T47D (cell line): ENCODE measurements at regions not wholly inside any gene's neighbourhood (a gene's known extent, or its start where the extent isn't known, plus 50 kb on each side); places are given as distances from the start of the nearest gene placed in this dataset.
A peak's percentile ranks its signal among the peaks of the same experiment; 100 is the strongest.

Experiments used
- DNase-seq, 2 experiments: peaks; one replicate each; pipeline versions ENCODE4 v3.0.0 to v3.0.0-alpha.2; 2011 to 2012; ENCODE audit warnings: low read depth in 1 of 2, low spot score in 1 of 2
- JUND ChIP-seq: IDR thresholded peaks from 2 replicates; pipeline ENCODE4 v1.6.1; 2012; ENCODE audit warnings: low read depth
- in situ Hi-C: cut with HindIII; loops from 2 replicates; pipeline ENCODE4 v1.10.0; 2016; ENCODE audit warnings: low sequenced_read_pairs, low pct_unique_long_range_greater_than_20kb

DNA sequence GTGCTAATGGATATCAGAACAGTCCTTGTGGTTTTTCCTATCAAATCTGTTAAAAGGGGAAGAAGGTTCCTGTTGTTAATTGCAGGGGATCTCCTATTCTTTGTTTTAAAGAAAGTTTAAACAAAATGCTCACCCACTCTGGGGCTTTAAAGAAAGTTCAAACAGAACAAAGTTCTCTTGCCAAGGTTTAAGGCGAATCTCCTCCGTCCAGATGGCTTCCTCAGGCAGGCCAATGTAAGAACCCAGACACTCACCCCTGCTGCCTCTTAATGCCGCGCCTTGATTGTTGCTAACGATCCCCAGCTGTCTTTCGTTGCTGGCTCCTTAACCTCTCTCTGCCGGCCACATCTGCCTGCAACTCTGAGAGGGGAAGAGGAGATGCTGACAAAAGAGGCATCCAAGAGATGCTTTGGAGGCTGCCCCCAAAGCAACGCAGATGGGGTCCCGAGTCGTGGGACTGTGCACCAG, 235.0 kb upstream of the PRDM1 start:
- DNase-seq = no peak
- in situ Hi-C loops = no loop called here
- no peak for TF ChIP-seq JUND

DNA sequence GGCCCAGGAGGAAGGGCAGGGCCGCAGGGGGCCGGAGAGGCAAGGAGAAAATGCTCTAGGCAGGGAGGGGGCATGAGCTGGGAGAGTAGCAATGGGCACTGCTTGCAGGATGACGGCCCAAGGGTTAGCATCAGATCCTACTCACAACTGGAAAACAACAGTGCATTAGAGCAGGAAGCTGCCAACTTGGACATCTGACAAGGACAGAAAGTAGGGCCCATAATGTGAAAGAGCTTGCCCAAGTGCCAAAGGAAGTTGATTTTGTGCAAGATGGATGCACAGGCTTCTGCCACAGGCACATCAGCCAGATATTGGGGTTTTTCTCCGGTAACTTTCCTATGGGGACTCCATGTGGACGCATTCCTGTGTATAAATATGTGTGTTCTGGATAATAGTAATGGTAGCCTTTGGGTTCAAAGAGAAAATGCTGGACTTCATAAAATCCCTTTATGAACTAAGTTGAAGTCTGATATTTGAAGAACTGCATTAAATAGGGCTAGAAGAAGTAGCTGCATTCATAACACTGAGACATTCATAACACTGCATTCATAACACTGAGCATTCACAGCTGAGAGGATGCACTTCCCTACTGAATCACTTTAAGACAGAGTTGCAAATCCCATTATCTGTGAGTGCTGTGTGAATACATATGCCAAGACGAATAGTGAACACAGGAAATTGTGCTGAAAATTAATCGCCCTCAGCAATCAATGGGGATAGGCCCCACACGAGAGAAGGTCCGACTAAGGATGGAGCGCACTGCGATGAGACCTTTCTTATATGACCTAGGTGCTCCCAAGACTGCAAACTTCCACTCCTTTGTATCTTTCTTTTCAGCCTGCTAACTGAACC, 235.6 kb upstream of the PRDM1 start:
- in situ Hi-C loops = no loop called here
- no peak for DNase-seq

DNA sequence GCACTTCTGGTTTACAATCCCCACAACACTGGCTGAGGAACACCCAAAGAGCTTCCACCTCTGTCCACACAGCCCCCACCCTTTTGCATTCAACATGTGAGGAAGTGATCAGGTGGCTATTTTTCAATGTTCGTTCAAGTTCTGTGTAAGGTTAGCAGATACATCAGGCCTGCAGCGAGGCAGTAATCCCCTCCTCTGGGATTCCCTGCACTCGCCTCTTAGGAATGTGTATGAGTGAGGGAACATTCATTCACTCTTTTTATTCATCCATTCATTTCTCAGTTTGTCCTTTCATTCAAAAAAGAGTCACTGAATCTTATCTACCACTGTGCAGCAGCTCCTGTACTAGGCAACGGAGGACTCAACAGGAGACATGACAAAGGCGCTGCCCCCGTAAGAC, 236.4 kb upstream of the PRDM1 start:
- no peak for TF ChIP-seq JUND
- in situ Hi-C loops = no loop called here
- DNase-seq = no peak

More for the DNA sequence above, 235.6 kb upstream of the PRDM1 start:
- TF ChIP-seq JUND = no peak

DNA sequence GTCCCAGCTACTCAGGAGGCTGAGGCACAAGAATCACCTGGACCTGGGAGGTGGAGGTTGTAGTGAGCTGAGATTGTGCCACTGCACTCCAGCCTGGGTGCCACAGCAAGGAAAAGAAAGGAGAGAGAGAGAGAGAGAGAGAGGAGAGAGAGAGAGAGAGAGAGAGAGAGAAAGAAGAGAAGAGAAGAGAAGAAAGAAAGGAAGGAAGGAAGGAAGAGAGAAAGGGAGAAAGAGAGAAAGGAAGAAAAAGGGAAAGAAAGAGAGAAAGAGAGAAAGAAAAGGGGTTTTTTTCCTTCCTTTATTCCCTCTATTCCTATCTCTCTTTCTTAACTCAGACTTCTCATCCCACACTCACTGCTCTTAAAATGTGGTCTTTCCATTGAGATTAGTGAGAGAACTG, 238.7 kb upstream of the PRDM1 start:
- no peak for TF ChIP-seq JUND
- in situ Hi-C loops = no loop called here
- no peak for DNase-seq

DNA sequence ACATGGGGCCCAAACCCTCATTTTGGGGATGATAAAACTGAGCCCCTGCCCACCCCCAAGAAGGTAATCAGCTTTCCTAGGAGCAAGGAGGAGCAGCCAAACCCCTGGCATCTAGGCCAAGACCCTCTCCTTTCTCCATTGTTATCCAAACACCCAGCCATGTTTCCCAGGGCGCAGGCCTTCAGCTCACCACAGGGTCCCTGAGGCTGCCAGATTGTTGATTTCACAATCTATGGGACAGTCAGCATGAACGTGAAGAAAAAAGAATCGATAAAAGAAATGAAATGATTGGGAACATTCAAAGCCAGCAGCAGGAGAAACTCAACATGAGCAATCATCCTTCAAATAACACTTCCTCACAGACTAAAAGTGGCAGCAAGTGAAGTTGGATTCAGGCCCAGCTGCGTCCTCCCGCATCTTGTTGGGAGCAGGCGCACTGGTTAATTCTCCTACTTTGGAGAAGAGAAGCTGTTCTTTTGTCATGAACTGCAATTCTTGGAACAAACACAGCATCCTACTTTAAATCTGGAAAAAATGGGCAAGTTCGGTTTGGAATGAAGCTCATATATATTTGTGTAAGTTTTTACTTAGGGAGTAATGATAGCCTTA, 241.8 kb upstream of the PRDM1 start:
- no peak for TF ChIP-seq JUND
- in situ Hi-C loops = no loop called here
- DNase-seq = no peak

DNA sequence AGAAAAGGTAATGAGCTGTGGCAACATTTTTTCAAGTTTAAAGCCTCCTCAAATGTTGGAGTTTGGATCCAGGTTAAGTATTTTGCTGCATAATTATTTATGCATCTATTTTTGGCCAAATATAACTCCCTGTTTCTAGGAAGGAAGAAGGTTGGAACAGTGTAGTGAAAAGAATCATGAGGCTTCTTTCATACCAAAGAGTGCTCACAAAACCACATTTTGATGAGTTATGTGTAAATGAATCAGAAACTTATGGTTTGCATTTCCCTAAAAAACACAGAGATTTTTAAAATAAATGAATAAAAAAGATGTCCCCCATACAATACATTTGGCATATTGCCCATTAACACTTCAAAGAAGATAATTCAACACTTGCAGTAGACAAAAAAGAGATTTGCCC, 246.9 kb upstream of the PRDM1 start:
- in situ Hi-C loops = no loop called here
- no peak for TF ChIP-seq JUND
- no peak for DNase-seq

DNA sequence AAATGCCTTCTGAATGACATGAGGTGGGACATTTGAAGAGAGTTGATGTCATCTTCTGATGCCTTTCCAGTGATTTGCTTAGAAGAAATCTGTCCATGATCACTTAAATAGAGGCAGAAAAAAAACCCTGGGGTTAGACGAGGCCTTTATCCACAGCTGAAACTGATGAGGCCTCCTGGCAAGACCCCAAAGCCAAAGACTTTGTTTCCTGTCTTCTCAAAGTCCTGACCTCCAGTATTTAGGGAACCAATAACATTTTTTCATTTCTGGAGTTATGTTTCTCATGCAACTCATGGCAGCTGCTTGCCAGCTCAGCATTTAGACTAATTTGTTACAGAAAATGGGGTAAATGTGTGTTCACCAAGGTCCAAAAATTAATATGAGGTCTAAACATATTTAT, 248.0 kb upstream of the PRDM1 start:
- in situ Hi-C loops = no loop called here
- no peak for DNase-seq
- TF ChIP-seq JUND = no peak

DNA sequence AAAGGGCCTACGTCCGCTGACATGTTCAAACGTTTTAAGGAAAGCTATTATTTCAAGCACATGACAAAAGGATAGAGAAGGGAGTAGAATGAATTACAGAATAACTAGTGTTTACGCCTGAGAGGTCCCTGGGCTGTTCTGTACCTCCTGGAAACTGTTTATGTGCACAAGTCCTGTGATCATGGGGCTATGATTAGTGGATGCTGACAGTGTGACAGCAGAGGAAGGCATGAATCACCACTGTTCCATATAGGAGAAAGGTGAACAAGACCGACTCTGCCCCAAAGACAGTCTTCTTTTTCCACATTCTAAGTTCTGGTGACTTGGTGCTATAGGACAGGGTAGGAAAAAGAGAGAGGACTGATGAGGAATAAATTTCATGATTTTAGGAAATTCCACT, 249.2 kb upstream of the PRDM1 start:
- TF ChIP-seq JUND = no peak
- in situ Hi-C loops = no loop called here
- no peak for DNase-seq

DNA sequence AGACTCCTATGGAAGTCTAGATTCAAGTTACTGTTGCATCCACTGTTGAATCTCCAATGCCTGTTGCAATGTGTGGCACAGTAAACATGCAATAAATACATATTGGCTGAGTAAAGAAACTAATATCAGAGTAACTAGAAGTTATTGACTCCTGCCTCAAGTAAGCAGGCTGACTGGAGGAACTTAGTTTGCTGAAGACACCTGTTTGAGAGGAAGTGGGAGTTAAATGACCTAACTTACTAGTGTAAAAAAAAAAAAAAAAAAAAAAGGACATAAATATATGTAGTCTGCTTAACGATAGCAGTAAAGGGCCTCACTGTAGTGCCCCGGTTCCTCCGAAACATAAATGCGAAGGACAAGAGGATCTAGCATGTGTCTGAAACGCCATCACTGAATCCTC, 249.8 kb upstream of the PRDM1 start:
- in situ Hi-C loops = no loop called here
- no peak for DNase-seq
- TF ChIP-seq JUND = no peak

DNA sequence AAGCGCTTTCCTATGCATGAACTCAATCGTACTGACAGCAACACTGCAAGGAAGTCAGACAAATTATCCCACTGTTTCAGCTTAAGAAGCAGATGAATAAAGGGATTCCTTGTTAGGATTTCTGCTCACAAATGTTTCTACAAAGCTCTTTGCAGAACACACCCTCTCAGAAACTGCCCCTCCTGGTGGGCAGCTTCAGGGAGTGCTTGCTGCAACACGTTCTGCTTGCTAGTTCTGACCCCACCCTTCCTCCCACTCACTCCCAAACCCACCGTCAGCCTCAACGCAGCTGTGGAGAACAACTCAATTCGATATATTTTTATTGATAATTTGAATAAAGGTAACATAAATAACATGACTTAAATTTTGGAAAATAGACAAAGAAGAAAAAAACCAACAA, 250.8 kb upstream of the PRDM1 start:
- no peak for TF ChIP-seq JUND
- in situ Hi-C loops = no loop called here
- DNase-seq = no peak

DNA sequence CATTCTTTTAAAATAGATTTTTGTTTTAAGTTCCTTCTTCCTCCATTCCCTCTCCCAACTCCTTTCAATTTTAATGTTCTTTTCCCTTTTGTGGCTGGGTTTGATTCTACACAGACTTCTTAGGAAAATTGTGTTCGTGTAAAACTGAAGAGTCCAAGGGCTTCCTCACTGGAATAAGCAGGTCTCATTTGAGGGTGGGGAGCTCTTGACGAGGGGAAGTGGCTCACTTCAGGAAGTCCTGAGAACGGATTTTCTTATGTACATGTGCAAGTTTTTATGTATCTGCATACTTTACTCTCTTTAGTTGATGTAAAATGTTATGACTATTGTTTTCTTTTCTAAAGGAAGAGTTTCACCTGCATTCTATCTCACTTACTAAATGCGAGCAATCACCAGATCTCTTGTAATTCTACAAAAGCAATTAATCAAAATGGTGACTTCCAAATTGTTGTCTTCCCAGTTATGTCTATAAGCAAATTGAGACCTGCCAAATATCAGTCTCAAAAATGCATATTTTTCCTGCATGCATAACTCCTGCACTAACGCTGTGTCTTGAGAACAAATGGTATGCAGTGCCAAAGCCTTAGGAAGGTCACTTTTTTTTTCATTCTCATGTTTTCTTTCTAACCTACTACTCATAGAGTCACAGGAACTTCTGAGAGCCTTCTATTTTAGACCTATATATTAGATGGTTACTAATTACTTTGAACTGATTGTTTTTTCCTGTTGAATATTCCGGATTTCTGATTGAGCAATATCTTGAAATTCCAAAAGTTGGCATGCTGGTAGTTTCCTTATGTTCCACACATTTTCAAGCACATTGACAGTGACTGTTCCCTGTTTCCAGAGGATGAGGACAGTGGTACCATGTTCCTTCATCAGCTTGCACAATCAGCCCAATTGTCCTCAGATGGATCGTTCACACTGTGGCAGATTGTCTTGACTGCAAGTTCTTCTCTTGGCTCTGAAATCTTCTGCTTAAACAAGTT, 251.9 kb upstream of the PRDM1 start:
- in situ Hi-C loops = no loop called here
- TF ChIP-seq JUND = no peak
- no peak for DNase-seq

DNA sequence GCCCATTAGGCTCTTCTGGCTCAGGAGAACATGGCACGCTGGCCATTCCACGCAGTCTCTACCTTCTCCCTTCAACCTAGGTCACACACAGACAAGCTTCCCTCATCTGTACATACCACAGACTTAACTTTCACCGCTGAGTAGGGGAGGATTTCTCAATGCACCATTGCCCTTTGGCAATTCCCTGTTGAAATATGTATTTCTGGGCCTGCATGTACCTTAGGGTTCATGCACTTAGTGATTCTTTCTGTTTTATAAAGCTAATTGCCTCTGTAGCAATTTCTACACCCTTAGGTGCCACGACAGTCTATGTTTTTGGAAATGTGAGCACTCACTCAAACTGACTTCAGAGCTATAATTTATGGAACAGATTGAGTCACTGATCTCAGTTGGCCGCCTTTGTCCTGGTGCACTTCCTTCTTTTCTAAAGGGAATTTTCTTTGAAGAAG, 253.8 kb upstream of the PRDM1 start:
- peak in 1 of 2 experiments; percentile 19 for DNase-seq
- in situ Hi-C loops = no loop called here
- TF ChIP-seq JUND = no peak
